Central memory CD8-positive, alpha-beta T cell (primary cell): ENCODE measurements at regions not wholly inside any gene's neighbourhood (a gene's known extent, or its start where the extent isn't known, plus 50 kb on each side); places are given as distances from the start of the nearest gene placed in this dataset.
A peak's percentile ranks its signal among the peaks of the same experiment; 100 is the strongest.

ENCODE experiments used
- ATAC-seq: fragments of 150-1000 bp; cut with Tn5 transposase; replicated peaks from 2 replicates; pipeline ENCODE4 v1.10.0; 2022; ENCODE audit warnings: mild to moderate bottlenecking, moderate FRiP score, moderate number of reproducible peaks; ENCODE audit not compliant: poor library complexity, severe bottlenecking; ENCODE audit errors: extremely low read depth
- DNase-seq, 2 donors: peaks; one replicate each; pipeline ENCODE4 v3.0.0; 2021; ENCODE audit warnings: low spot score in 2 of 2
- H3K27ac Mint-ChIP-seq: one replicate; pipeline ENCODE4 v1.8.0; 2022; ENCODE audit warnings: low read depth, mild to moderate bottlenecking, moderate library complexity, mixed read lengths
- H3K27me3 Mint-ChIP-seq: one replicate; pipeline ENCODE4 v1.8.0; 2022; ENCODE audit warnings: mixed read lengths
- H3K36me3 Mint-ChIP-seq: one replicate; pipeline ENCODE4 v1.8.0; 2022; ENCODE audit warnings: mild to moderate bottlenecking, moderate library complexity, mixed read lengths; ENCODE audit not compliant: insufficient read depth
- H3K4me1 Mint-ChIP-seq: one replicate; pipeline ENCODE4 v1.8.0; 2022; ENCODE audit warnings: mixed read lengths
- H3K4me3 Mint-ChIP-seq: one replicate; pipeline ENCODE4 v1.8.0; 2022; ENCODE audit warnings: mild to moderate bottlenecking, moderate library complexity, mixed read lengths
- H3K9me3 Mint-ChIP-seq: one replicate; pipeline ENCODE4 v1.8.0; 2022; ENCODE audit warnings: mixed read lengths

DNA sequence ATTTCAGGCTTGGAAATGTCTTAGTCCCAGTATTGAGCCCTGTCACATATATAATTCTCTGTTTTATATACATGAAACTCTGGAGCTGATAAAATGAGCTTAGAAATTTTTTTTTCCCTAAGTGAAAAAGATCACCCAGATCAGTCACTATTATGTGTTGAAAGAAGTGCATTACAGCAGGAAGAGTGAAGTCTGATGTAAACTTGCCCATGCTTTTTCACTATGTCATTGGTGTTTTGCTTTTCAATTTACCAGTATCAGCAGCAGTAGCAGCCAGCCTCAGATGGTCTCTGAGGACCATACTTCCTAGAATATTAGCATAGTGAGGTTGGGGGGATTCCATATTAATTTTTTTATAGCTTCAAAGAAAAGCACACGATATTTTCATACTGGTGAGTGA is 255.6 kb upstream of the KCNH8 start:
- Mint-ChIP-seq H3K27ac (no peak overlapping the region), H3K27me3 (peaks cover 83% of the 10 kb centered on the region), H3K4me1 (peaks cover 13% of the 10 kb centered on the region), H3K4me3 (no peak overlapping the region), H3K36me3 (peaks cover 2% of the 10 kb centered on the region), H3K9me3 (no peaks in the 10 kb centered on the region)
- ATAC-seq (no peak), DNase-seq (no peak)

- Mint-ChIP-seq H3K27ac (no peak overlapping the region), H3K4me1 (peaks cover 13% of the 10 kb centered on the region), H3K27me3 (peaks cover 83% of the 10 kb centered on the region), H3K36me3 (peaks cover 2% of the 10 kb centered on the region), H3K4me3 (no peak overlapping the region), H3K9me3 (no peaks in the 10 kb centered on the region)
- ATAC-seq: no peak
- no peak for DNase-seq
These were observed 256.3 kb upstream of the KCNH8 start for GRCh38 chr3:18892047-18892446.

DNA sequence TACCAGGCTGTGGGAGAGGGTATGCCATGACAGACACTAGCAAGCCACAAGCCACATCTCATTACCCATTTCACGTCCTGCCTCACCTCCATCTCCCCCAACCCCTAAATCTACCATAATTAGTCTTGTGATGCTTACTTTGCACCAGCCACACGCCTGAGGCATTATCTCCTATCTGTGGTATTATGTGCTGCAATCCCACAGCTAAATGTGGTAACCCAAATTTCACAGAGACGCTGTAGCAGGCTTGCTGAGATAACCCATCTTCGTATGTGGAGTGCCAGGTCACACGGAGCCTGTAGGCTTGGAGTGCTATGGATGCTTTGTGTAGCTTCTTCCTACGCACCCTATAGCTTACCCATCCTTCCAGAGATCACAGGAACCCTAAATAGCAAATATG is 256.7 kb upstream of the KCNH8 start:
- Mint-ChIP-seq H3K36me3 (peaks cover 2% of the 10 kb centered on the region), H3K4me1 (peaks cover 13% of the 10 kb centered on the region), H3K27ac (no peak overlapping the region), H3K4me3 (no peak overlapping the region), H3K9me3 (no peaks in the 10 kb centered on the region), H3K27me3 (peaks cover 83% of the 10 kb centered on the region)
- no peak for DNase-seq
- peak; percentile 62 for ATAC-seq

GRCh38 chr3:18890449-18890848 is 257.9 kb upstream of the KCNH8 start:
- no peaks in the 10 kb centered on the region for H3K9me3 Mint-ChIP-seq
- H3K4me3 Mint-ChIP-seq: no peak overlapping the region
- peaks cover 2% of the 10 kb centered on the region for H3K36me3 Mint-ChIP-seq
- peaks cover 74% of the 10 kb centered on the region for H3K27me3 Mint-ChIP-seq
- H3K27ac Mint-ChIP-seq: no peak overlapping the region
- peaks cover 13% of the 10 kb centered on the region for H3K4me1 Mint-ChIP-seq
- no peak for ATAC-seq
- no peak for DNase-seq

- peaks cover 70% of the 10 kb centered on the region for H3K27me3 Mint-ChIP-seq
- no peak overlapping the region for H3K4me3 Mint-ChIP-seq
- H3K27ac Mint-ChIP-seq: no peak overlapping the region
- ATAC-seq: no peak
- peaks cover 13% of the 10 kb centered on the region for H3K4me1 Mint-ChIP-seq
- no peak for DNase-seq
- peaks cover 2% of the 10 kb centered on the region for H3K36me3 Mint-ChIP-seq
- no peaks in the 10 kb centered on the region for H3K9me3 Mint-ChIP-seq
These were observed 259.5 kb upstream of the KCNH8 start for GRCh38 chr3:18888819-18889218.

DNA sequence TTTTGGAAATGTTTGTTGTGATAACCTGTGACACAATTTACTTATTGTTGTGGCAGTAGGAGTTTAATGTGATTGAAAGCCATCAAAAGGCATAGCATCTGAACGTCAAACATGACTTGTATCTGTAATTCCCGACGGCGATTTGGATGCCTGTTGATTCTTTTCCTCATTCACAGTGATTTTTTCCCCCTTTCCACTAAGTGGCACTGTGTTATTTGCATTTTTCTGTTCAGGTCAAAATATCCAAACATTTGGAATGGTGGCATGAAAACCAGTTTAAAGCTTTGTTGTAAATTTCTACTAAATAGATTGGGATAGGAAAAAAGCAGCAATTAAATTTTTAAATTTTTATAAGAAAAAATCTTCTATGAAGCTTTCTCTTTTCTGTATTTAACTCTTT is 259.9 kb upstream of the KCNH8 start:
- peaks cover 2% of the 10 kb centered on the region for H3K36me3 Mint-ChIP-seq
- no peaks in the 10 kb centered on the region for H3K9me3 Mint-ChIP-seq
- no peak overlapping the region for H3K27ac Mint-ChIP-seq
- no peak overlapping the region for H3K4me3 Mint-ChIP-seq
- DNase-seq (no peak), ATAC-seq (no peak)
- H3K27me3 Mint-ChIP-seq: peaks cover 69% of the 10 kb centered on the region
- H3K4me1 Mint-ChIP-seq: peaks cover 13% of the 10 kb centered on the region

GRCh38 chr3:18886331-18886730 is 262.0 kb upstream of the KCNH8 start:
- no peak overlapping the region for H3K4me3 Mint-ChIP-seq
- no peaks in the 10 kb centered on the region for H3K9me3 Mint-ChIP-seq
- H3K36me3 Mint-ChIP-seq: peaks cover 2% of the 10 kb centered on the region
- no peak overlapping the region for H3K27ac Mint-ChIP-seq
- ATAC-seq (no peak), DNase-seq (no peak)
- peaks cover 5% of the 10 kb centered on the region for H3K4me1 Mint-ChIP-seq
- peaks cover 61% of the 10 kb centered on the region for H3K27me3 Mint-ChIP-seq

DNA sequence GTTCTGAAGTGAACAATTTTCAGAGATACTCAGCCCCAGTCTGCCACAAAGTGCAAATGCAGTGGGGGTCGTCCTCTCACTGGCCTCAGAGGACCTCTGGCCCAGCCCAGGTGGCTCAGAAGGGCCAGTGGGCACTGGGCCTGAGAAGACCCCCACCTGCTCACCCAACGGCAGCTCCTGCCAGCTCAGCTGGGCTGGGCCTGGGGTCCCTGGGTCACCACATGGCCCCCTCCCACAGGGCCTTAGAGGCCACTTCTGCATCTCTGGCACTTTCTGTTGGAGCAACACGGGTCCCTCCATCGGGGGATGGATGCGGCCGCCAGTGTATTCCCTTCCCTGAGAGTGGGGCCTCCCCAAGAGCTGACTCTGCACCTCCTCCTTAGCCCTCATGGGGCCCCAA is 262.7 kb upstream of the KCNH8 start:
- H3K27ac Mint-ChIP-seq: no peak overlapping the region
- ATAC-seq (no peak), DNase-seq (no peak)
- H3K9me3 Mint-ChIP-seq: no peaks in the 10 kb centered on the region
- peaks cover under 1% of the 10 kb centered on the region for H3K4me1 Mint-ChIP-seq
- H3K4me3 Mint-ChIP-seq: no peak overlapping the region
- H3K27me3 Mint-ChIP-seq: peaks cover 55% of the 10 kb centered on the region
- H3K36me3 Mint-ChIP-seq: peaks cover 2% of the 10 kb centered on the region

DNA sequence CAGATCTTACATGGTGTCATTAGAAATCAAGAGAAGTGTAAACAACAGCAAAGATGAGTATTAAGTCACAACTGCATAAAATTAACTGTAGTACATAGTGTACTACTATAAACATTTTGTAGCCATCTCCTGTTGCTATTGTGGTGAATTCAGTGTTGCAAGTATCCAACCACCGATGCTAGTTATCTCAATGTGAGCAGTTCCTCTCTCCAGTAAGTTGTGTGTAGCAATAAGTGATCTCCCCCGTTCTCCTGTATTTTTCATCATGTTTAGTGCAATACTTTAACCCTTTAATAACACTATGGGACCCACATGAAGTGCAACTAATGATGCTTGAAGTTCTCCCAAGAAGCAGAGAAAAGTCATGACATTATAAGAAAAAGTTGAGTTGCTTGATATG is 264.7 kb upstream of the KCNH8 start:
- Mint-ChIP-seq H3K9me3 (no peaks in the 10 kb centered on the region), H3K27me3 (peaks cover 40% of the 10 kb centered on the region), H3K4me1 (no peaks in the 10 kb centered on the region), H3K4me3 (no peak overlapping the region), H3K27ac (no peak overlapping the region), H3K36me3 (no peaks in the 10 kb centered on the region)
- ATAC-seq (no peak), DNase-seq (no peak)

DNA sequence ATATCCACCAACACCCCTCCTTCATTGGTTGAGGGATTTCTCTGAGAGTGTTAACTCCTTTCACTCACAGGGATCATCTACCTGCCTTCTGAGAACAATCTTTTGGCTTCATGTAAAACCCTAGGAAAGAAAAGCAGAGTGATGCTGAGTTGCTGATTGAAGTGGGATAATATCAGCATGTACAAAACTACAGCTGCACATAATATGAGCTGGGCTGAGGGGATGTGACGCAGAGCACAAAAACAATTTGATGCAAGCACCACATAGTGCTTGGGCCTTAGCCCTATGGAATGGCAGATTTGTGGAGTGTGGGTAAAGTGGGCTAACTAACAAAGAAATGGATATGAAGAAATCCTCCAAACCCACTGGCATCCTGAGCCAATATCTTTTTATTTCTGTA is 267.6 kb upstream of the KCNH8 start:
- Mint-ChIP-seq H3K4me3 (no peak overlapping the region), H3K9me3 (no peaks in the 10 kb centered on the region), H3K36me3 (no peaks in the 10 kb centered on the region), H3K27ac (no peak overlapping the region), H3K4me1 (no peaks in the 10 kb centered on the region), H3K27me3 (peaks cover 19% of the 10 kb centered on the region)
- ATAC-seq (no peak), DNase-seq (no peak)

DNA sequence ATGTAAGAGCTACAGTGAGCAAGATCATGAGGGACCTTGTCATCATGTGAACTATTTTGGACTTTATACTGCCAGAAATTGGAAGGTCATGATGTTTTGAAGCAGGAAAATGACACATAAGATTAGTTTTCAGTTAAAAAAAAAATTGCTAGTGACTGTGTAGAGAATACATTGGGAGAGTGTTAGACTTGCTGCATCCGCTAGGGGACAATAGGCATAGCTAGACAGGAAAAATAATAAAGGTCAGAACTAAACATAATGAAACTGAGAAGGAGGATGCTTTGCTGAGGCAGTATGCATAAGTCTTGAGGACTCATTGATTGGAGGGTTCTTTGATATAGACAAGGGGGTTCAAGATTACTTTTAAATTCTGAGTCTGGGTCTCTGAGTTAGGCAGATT is 275.8 kb upstream of the KCNH8 start:
- no peaks in the 10 kb centered on the region for H3K9me3 Mint-ChIP-seq
- peaks cover 8% of the 10 kb centered on the region for H3K27me3 Mint-ChIP-seq
- H3K4me3 Mint-ChIP-seq: no peak overlapping the region
- no peak for DNase-seq
- no peaks in the 10 kb centered on the region for H3K4me1 Mint-ChIP-seq
- H3K27ac Mint-ChIP-seq: no peak overlapping the region
- no peak for ATAC-seq
- H3K36me3 Mint-ChIP-seq: no peaks in the 10 kb centered on the region

DNA sequence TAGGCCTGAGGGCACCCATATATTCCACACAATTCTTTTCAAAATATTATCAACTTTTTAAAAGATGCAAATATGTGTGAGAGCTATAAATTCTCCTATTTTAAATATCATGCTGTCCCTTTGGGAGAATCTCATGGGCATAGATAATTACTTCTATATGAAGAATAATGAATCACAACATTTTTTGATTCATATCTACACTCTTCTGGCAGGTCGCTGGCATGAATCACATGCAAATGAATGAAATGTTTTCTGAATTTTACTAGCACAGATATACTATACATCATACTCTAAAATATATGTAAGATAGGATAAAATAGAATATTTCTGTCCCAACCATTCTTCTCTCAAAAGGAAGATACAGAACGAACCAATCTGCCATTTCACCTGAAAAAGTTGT is 277.7 kb upstream of the KCNH8 start:
- Mint-ChIP-seq H3K27ac (no peak overlapping the region), H3K4me3 (no peak overlapping the region)
- no peak for ATAC-seq

DNA sequence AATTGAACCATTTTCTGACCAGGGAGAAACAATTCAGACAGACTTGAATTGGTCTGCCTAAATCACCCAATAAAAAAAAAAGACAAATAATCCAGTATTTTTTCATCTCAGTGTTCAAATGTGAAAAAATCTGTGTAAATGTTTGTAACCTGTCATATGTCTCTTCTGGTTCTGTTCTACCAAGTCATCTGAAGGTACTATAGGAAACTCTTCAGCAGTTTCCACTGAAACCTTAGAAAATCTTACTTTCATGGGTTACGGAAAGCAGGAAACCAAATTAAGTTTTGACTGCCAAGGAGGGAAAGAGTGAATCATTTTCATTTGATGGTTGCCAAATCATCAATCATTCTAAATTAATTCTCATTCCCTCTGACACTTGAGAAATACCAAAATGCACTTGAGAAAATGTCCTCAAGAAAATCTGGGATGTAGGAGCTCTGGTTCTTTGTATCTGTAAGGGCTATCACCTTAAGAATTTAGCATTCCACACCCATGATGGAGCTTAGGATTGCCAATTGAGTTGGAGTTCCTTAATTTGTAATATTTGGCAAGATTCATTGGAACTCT is 278.2 kb upstream of the KCNH8 start:
- Mint-ChIP-seq H3K4me1 (no peaks in the 10 kb centered on the region), H3K36me3 (no peaks in the 10 kb centered on the region), H3K27ac (no peak overlapping the region), H3K27me3 (peaks cover 23% of the 10 kb centered on the region), H3K9me3 (no peaks in the 10 kb centered on the region), H3K4me3 (no peak overlapping the region)
- no peak for ATAC-seq
- no peak for DNase-seq

More for the DNA sequence above, 277.7 kb upstream of the KCNH8 start:
- no peaks in the 10 kb centered on the region for H3K36me3 Mint-ChIP-seq
- H3K27me3 Mint-ChIP-seq: peaks cover 18% of the 10 kb centered on the region
- no peaks in the 10 kb centered on the region for H3K4me1 Mint-ChIP-seq
- no peaks in the 10 kb centered on the region for H3K9me3 Mint-ChIP-seq
- DNase-seq: no peak
